Left cardiac atrium (tissue), 4 donors: ENCODE measurements at regions not wholly inside any gene's neighbourhood (a gene's known extent, or its start where the extent isn't known, plus 50 kb on each side); places are given as distances from the start of the nearest gene placed in this dataset.
"Not testable (repeated sequence)": the region's sequence is repeated elsewhere in the genome, so short reads cannot be mapped to it uniquely, and the experiment has no call there.

Experiments used
- ATAC-seq, 2 donors: fragments of 200-7000 bp; cut with Tn5 transposase; one replicate each; pipeline ENCODE4 v1.9.1; 2020; ENCODE audit warnings: mild to moderate bottlenecking in 2 of 2, moderate library complexity in 2 of 2
- DNase-seq: peaks from one replicate; pipeline ENCODE4 v3.0.0-alpha.2; 2020
- intact Hi-C, 2 donors: fragments of 100-400 bp; cut with DNase I; formaldehyde crosslinking; loops; one replicate each; pipeline versions ENCODE4 v1.14.1 to v1.15.1; 2022 to 2023
- donor health status: DM: no; HTN: yes; CAD: no.
- donor health status: DM: no; HTN: yes; CAD: no; lungs with severe emphysema.
- donor health status: DM: yes; HTN: yes; CAD: no.
- donor health status: Dilated cardiomyopathy.

- DNase-seq, ATAC-seq, intact Hi-C loops: not testable (repeated sequence)
These were observed 60.0 kb upstream of the GPC3 start for GRCh38 chrX:134045372-134045771.

- intact Hi-C loops, ATAC-seq, DNase-seq: not testable (repeated sequence)
These were observed 81.7 kb upstream of the GPC3 start for GRCh38 chrX:134067107-134067506.

- DNase-seq, intact Hi-C loops, ATAC-seq: not testable (repeated sequence)
These were observed 86.5 kb upstream of the GPC3 start for GRCh38 chrX:134071899-134072298.

GRCh38 chrX:134073341-134073740 is 87.9 kb upstream of the GPC3 start:
- intact Hi-C loops: no loop called here
- ATAC-seq: no peak

GRCh38 chrX:134074151-134074550 is 88.8 kb upstream of the GPC3 start:
- intact Hi-C loops: no loop called here
- DNase-seq: no peak
- ATAC-seq: no peak

More at GRCh38 chrX:134073341-134073740, 87.9 kb upstream of the GPC3 start:
- no peak for DNase-seq

- intact Hi-C loops: no loop called here
- ATAC-seq (no peak), DNase-seq (no peak)
These were observed 90.7 kb upstream of the GPC3 start for GRCh38 chrX:134075894-134076718.

GRCh38 chrX:134095366-134095765 is 110.0 kb upstream of the GPC3 start:
- intact Hi-C loops: no loop called here
- DNase-seq: no peak
- ATAC-seq: no peak

- no peak for DNase-seq
- intact Hi-C loops: no loop called here
- no peak for ATAC-seq
These were observed 116.2 kb upstream of the GPC3 start for GRCh38 chrX:134101636-134102035.

- no peak for DNase-seq
- ATAC-seq: no peak
- intact Hi-C loops: no loop called here
These were observed 121.7 kb upstream of the CCDC160 start for GRCh38 chrX:134115270-134115669.

- intact Hi-C loops: no loop called here
- ATAC-seq (peak in 1 of 2 donors; percentile 59), DNase-seq (no peak)
These were observed 99.6 kb upstream of the CCDC160 start for GRCh38 chrX:134137341-134137740.

- DNase-seq: no peak
- ATAC-seq: no peak
- intact Hi-C loops: no loop called here
These were observed 97.9 kb upstream of the CCDC160 start for GRCh38 chrX:134139090-134139489.

GRCh38 chrX:134144231-134144630 is 92.8 kb upstream of the CCDC160 start:
- no peak for DNase-seq
- no peak for ATAC-seq
- intact Hi-C loops: no loop called here

GRCh38 chrX:134146493-134146892 is 90.5 kb upstream of the CCDC160 start:
- no peak for ATAC-seq
- intact Hi-C loops: no loop called here
- DNase-seq: no peak

GRCh38 chrX:134148172-134148692 is 88.8 kb upstream of the CCDC160 start:
- DNase-seq: no peak
- intact Hi-C loops: no loop called here
- ATAC-seq: no peak

- no peak for ATAC-seq
- DNase-seq: no peak
- intact Hi-C loops: no loop called here
These were observed 78.0 kb upstream of the CCDC160 start for GRCh38 chrX:134158821-134159512.

- DNase-seq: no peak
- intact Hi-C loops: no loop called here
- ATAC-seq: no peak
These were observed 75.8 kb upstream of the CCDC160 start for GRCh38 chrX:134161162-134161561.

GRCh38 chrX:134162032-134162431 is 75.0 kb upstream of the CCDC160 start:
- ATAC-seq (no peak), DNase-seq (no peak)
- intact Hi-C loops: no loop called here

GRCh38 chrX:134163836-134164235 is 73.1 kb upstream of the CCDC160 start:
- ATAC-seq (no peak), DNase-seq (no peak)
- intact Hi-C loops: no loop called here

- intact Hi-C loops: no loop called here
- DNase-seq (no peak), ATAC-seq (no peak)
These were observed 69.3 kb upstream of the CCDC160 start for GRCh38 chrX:134167591-134168203.
